IPS-11a (cell line): ENCODE measurements at regions not wholly inside any gene's neighbourhood (a gene's known extent, or its start where the extent isn't known, plus 50 kb on each side); places are given as distances from the start of the nearest gene placed in this dataset.

Experiments used
- H3K4me3 ChIP-seq: one replicate; pipeline ENCODE4 v1.5.1; 2013; ENCODE audit warnings: low read depth, low read length, control low read depth

DNA sequence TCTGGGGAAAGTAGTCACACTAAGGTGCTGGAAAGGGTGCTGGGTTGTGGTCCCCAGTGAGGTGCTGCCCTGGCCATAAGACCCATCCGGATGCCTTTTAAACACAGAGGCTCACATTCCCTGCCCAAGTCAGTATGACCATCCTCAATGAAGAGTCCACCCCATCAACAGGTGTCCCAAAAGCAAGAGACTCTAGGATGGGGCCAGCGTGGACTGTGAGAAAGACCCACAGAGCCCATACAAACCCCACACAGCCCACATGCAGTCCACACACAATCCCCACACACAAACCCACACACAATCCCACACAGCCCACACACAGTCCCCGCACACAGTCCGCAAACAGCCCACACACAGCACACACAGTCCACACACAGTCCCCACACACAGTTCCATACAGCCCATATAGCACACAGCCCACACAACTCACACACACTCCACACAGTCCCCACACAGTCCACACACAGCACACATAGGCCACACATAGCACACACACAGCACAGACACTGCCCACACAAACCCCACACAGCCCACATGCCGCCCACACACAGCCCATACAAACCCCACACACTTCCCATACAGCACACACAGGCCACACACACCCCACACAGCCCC lies 241.4 kb upstream of the SALL3 start:
- no peak overlapping the region for H3K4me3 ChIP-seq

DNA sequence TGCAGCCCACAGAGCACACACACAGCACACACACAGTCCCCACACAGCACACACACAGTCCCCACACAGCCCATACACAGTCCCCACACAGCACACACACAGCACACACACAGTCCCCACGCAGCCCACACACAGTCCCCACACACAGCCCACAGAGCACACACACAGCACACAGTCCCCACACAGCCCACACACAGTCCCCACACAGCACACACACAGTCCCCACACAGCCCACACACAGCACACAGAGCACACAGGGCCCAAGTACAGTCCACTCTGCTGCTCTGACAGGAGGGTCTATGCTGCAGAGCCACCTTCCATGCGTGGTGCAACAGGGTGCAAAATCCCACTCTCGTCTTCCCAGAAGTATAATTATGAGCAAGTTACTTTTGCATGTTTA lies 240.5 kb upstream of the SALL3 start:
- H3K4me3 ChIP-seq: no peak overlapping the region

DNA sequence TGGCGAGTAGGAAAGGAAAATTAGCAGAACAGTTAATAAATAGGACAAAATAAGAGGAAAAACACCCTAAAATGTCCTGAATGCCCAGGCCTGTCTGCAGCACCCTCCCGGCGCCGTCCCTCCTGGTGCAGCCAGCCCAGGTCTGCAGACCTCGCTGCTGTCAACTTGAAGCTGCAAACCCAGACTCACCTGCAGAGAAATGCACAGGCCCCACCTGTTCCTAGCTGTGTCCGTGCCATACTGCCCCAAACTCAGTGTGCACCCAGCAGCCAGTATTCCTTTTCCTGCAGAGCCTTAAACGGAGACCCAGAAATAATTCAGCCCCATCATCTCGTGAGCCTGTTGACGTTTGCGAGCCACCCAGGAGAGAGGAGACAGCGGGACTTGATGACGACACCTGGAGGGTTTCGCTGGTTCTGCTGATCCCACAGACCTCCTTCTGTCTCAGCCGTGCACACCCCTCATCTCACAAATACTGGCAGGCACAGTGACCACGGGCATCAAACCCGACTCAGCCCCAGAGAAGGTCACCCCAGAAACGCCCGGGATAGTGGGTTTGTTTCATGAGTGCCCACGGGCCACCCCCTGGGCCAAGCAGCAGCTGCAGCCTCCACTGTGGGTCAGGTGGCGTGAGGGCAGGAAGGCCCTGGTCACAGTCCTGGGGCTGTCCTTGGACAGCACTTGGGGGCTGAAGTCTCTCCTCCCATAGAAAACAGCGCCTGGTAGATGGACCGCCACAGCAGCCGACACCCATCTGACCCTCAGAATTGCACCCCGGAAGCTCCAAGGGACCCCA lies 239.5 kb upstream of the SALL3 start:
- H3K4me3 ChIP-seq: no peak overlapping the region

DNA sequence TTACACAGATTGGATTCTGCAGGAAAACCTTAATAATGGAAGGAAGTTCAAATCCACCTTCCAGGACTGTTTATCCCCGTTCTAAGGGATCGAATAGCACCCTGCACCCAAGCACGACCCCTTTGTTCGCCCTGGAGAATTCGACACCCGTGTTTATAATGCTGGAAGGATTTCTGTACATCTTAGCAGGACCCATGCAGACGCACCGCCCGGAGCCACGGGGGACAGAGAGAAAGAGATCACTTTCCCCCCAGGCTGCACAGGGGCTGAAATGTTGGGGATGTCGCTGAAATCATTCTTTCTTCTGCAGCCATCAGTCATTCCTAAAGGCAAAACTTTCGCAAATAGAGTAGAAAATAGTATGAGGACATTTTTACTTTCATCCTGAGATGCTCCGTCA lies 238.7 kb upstream of the SALL3 start:
- H3K4me3 ChIP-seq: no peak overlapping the region

- no peak overlapping the region for H3K4me3 ChIP-seq
Observed at GRCh38 chr18:78741381-78742217, 238.0 kb upstream of the SALL3 start.

DNA sequence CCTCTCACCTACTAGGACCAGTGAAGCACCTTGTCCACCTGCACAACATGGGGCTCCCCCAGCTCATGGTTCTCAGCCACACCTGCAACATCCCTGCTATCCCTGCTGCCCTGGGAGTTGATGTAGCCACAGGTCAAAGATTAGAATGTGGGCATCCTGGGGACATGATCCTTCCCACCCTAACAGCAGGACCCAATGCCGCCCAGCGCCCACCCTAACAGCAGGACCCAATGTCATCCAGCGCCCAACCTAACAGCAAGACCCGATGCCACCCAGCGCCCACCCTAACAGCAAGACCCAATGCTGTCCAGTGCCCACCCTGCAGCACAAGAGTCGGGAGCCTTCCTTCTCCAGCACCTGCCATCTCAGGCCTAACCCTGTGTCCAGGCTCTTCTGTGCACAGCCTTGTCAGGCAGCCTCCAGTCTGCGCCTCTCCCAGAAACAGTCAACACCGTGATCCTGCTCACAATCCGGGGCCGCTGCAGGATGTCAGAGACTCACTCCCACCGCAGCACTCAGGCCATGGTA lies 237.3 kb upstream of the SALL3 start:
- no peak overlapping the region for H3K4me3 ChIP-seq

DNA sequence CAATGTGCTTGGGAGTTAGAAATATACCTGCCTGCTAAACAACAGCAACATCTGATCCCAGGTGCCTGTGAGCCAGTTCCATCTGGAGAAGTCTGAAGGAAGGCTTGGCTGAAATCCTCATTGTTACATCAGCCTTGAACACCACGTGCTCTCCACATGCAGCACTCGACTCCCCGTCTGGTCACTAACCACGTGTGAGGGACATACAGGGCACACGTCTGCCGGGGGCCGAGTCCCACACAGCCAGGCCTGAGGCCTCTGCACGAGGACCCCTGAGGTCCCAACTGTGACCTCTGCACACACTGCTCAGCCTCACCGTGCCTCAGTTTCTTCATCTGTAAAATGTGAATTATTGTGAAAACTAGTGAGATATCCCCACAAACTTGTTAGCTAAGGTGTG lies 236.5 kb upstream of the SALL3 start:
- no peak overlapping the region for H3K4me3 ChIP-seq

- no peak overlapping the region for H3K4me3 ChIP-seq
Observed at GRCh38 chr18:78751664-78752063, 228.0 kb upstream of the SALL3 start.

DNA sequence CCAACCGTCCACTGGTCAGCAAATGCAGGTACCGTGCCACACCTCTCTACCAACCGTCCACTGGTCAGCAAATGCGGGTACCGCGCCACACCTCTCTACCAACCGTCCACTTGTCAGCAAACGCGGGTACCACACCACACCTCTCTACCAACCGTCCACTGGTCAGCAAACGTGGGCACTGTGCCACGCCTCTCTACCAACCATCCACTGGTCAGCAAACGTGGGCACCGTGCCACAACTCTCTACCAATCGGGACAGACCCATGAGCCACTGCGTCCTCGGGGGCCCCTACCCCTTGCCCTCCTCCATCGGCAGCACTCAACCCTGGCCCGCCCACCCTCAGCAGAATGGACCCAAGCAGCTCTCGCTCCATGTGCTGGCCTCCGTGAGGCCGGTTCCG lies 226.4 kb upstream of the SALL3 start:
- H3K4me3 ChIP-seq: no peak overlapping the region

- no peak overlapping the region for H3K4me3 ChIP-seq
Observed at GRCh38 chr18:78754311-78755043, 225.1 kb upstream of the SALL3 start.

DNA sequence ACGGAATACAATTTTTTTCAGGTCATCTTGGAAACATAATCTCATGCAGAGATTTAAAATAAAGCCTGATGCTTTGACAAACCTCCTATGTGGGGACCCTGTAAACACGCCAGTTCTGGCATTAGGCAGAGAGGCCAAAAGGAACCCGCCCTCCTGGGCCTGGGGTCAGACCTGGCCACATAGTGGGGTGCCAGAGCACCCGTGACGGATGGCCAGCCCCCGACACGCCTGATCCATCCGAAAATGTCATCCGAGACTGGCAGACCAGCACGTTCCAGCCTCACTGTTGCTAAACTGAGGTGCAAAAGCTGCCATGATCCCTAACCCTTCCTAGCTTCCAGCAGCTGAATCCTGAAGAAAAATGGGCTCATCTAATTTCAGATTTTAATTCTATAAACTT lies 222.6 kb upstream of the SALL3 start:
- no peak overlapping the region for H3K4me3 ChIP-seq

DNA sequence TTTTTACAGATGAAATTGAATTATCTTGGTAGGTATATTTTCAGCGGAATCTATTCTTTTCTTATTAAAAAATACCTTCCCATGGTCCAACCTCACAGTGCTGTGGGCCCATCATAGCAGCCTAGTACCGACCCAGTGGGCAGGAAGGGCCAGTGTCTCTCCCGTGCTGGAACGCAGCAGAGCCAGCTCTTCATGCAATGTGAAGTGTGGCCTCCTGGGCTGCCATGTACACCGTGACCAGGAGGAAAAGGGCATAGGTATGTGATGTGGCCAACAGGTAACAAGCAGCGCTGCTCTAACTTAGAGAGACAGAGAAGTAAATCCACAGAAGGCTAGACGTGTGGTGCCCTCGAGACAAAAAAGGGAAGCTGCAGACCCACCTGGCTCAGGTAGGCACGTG lies 221.1 kb upstream of the SALL3 start:
- no peak overlapping the region for H3K4me3 ChIP-seq

- no peak overlapping the region for H3K4me3 ChIP-seq
Observed at GRCh38 chr18:78762753-78763152, 216.9 kb upstream of the SALL3 start.

- no peak overlapping the region for H3K4me3 ChIP-seq
Observed at GRCh38 chr18:78764544-78764943, 215.1 kb upstream of the SALL3 start.

GRCh38 chr18:78765142-78765541 lies 214.5 kb upstream of the SALL3 start:
- no peak overlapping the region for H3K4me3 ChIP-seq

GRCh38 chr18:78765637-78766281 lies 213.9 kb upstream of the SALL3 start:
- no peak overlapping the region for H3K4me3 ChIP-seq

DNA sequence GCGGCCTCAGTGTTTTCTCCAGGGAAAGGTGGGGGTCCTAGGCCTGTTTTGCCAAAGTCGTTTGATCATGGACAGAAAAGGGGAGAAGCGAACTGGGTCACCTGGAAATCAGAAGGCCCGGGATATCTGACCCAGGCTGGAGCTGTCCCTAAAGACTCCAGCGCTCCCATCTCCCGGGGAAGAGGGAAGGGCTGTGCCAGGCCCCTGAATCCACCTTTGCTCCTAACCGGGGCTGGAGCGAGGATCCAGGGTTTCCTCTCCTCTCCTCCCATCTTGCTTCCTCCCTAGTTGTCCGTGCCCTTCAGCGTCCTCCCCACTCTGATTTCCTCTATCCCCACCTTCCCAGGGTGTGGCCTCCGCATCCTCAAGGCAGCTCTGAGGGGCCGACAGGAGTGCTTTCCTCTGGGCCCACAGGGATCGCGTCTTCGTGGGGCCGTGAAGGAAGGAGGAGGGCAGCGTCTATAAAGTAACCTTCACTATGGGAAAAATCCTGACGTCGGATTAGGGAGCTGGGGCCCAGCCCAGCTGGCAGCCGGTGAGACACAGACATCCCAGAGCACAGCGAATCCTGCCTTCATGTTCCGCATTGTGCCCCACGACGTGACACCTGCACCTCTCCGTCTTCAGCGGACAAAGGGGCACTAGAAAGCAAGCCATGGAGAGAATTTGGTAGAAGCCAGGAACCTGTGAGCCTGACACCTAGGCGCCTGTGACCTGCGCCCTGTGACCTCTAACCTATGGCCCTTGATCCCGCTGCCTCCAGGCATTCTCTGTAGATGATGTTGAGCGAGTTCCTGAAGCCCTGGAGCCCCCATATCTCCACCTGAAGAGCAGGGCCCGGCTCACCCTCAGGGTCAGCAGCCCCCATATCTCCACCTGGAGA lies 212.7 kb upstream of the SALL3 start:
- H3K4me3 ChIP-seq: no peak overlapping the region

DNA sequence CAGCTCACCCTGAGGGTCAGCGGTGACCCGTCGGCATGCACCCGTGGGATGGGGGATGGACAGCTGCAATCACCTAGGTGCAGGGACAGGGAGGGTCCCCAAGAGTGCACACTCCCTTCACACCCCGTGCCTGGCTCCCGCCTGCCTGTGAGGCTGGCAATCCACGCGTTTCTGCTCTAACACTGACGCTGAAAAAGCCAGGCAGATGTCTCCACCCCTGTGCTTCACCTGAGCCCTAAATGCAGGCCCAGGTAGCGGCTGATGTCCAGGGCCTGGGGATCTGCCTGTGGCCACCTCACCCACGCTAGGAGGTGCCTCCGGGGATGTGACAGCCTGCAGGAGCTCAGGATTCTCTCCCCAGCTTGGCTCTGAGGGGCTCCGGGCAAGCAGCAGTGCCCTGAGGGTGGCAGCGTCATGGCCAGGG lies 212.0 kb upstream of the SALL3 start:
- H3K4me3 ChIP-seq: no peak overlapping the region

- no peak overlapping the region for H3K4me3 ChIP-seq
Observed at GRCh38 chr18:78768221-78768620, 211.4 kb upstream of the SALL3 start.
